HL-60/S4 treated with phorbol 12-myristate 13-acetate at 8.2 ng/mL for 4 days and 3 days (cell line): ENCODE measurements at regions not wholly inside any gene's neighbourhood (a gene's known extent, or its start where the extent isn't known, plus 50 kb on each side); places are given as distances from the start of the nearest gene placed in this dataset.

ENCODE experiments used
- in situ Hi-C: fragments of 300-500 bp; cut with MboI; formaldehyde crosslinking; loops from 2 replicates; pipeline ENCODE4 v1.15.0; 2022; ENCODE audit warnings: low sequenced_read_pairs

- in situ Hi-C loops, result no loop called here
Measured at GRCh38 chr3:104519068-104519467, 847.6 kb upstream of the ALCAM start.

GRCh38 chr3:104519468-104520227, 847.1 kb upstream of the ALCAM start:
- in situ Hi-C loops, result no loop called here

GRCh38 chr3:104520228-104520655, 846.5 kb upstream of the ALCAM start:
- in situ Hi-C loops, result no loop called here

- in situ Hi-C loops, result no loop called here
Measured at GRCh38 chr3:104521606-104522336, 844.9 kb upstream of the ALCAM start.

- in situ Hi-C loops, result no loop called here
Measured at GRCh38 chr3:104523136-104523535, 843.6 kb upstream of the ALCAM start.

- in situ Hi-C loops, result no loop called here
Measured at GRCh38 chr3:104526901-104527401, 839.8 kb upstream of the ALCAM start.

- in situ Hi-C loops, result no loop called here
Measured at GRCh38 chr3:104530934-104531333, 835.8 kb upstream of the ALCAM start.

GRCh38 chr3:104536715-104537114, 830.0 kb upstream of the ALCAM start:
- in situ Hi-C loops, result no loop called here

- in situ Hi-C loops, result no loop called here
Measured at GRCh38 chr3:104537323-104537722, 829.4 kb upstream of the ALCAM start.

- in situ Hi-C loops, result no loop called here
Measured at GRCh38 chr3:104546301-104546700, 820.4 kb upstream of the ALCAM start.

- in situ Hi-C loops, result no loop called here
Measured at GRCh38 chr3:104547031-104547430, 819.7 kb upstream of the ALCAM start.

- in situ Hi-C loops, result no loop called here
Measured at GRCh38 chr3:104548401-104548800, 818.3 kb upstream of the ALCAM start.

GRCh38 chr3:104549099-104549714, 817.5 kb upstream of the ALCAM start:
- in situ Hi-C loops, result no loop called here

GRCh38 chr3:104553121-104553520, 813.6 kb upstream of the ALCAM start:
- in situ Hi-C loops, result no loop called here

GRCh38 chr3:104554425-104554824, 812.3 kb upstream of the ALCAM start:
- in situ Hi-C loops, result no loop called here

- in situ Hi-C loops, result no loop called here
Measured at GRCh38 chr3:104555728-104556127, 811.0 kb upstream of the ALCAM start.

- in situ Hi-C loops, result no loop called here
Measured at GRCh38 chr3:104556372-104557078, 810.2 kb upstream of the ALCAM start.

- in situ Hi-C loops, result no loop called here
Measured at GRCh38 chr3:104561324-104561723, 805.4 kb upstream of the ALCAM start.

- in situ Hi-C loops, result no loop called here
Measured at GRCh38 chr3:104564045-104564643, 802.6 kb upstream of the ALCAM start.

GRCh38 chr3:104566054-104566453, 800.7 kb upstream of the ALCAM start:
- in situ Hi-C loops, result no loop called here

- in situ Hi-C loops, result no loop called here
Measured at GRCh38 chr3:104575634-104576033, 791.1 kb upstream of the ALCAM start.
